ENCODE measurements at regions not wholly inside any gene's neighbourhood (a gene's known extent, or its start where the extent isn't known, plus 50 kb on each side); places are given as distances from the start of the nearest gene placed in this dataset.

GRCh38 chr18:38932752-38933151 is 1367.2 kb upstream of the CELF4 start:
- no peaks in the 10 kb centered on the region for H3K79me2 ChIP-seq (ENCODE audit: insufficient read depth, low read length)
- H3K4me2 ChIP-seq (ENCODE audit: low read length), result no peak overlapping the region
- no peak for FAIRE-seq
- no peak overlapping the region for H2AFZ ChIP-seq (ENCODE audit: low read depth, low read length)
- H3K27me3 ChIP-seq (ENCODE audit: insufficient read depth, low read length), result no peaks in the 10 kb centered on the region
- H3K9me3 ChIP-seq (ENCODE audit: insufficient read depth, low read depth, low read length), result no peaks in the 10 kb centered on the region
- no peak for TF ChIP-seq CTCF (IDR thresholded peaks at IDR 0.05; ENCODE audit: insufficient read depth, low read depth, low read length)
- Mint-ChIP-seq H3K9me3 (ENCODE audit: unreplicated experiment) (no peaks in the 10 kb centered on the region), H3K4me1 (ENCODE audit: low read depth, unreplicated experiment) (no peaks in the 10 kb centered on the region), H3K27me3 (ENCODE audit: low read depth, unreplicated experiment) (no peaks in the 10 kb centered on the region), H3K36me3 (ENCODE audit: low read depth, unreplicated experiment) (no peaks in the 10 kb centered on the region), H3K27ac (ENCODE audit: unreplicated experiment) (no peak overlapping the region), H3K4me3 (ENCODE audit: unreplicated experiment) (no peak overlapping the region)
- no peak overlapping the region for H3K27ac ChIP-seq (ENCODE audit: low read depth, low read length)
- no peak overlapping the region for H3K4me3 ChIP-seq (ENCODE audit: insufficient read depth, low read depth, low read length)
- no peaks in the 10 kb centered on the region for H3K36me3 ChIP-seq (ENCODE audit: insufficient read depth, low read length)
- H3K9ac ChIP-seq (ENCODE audit: low read length), result no peak overlapping the region
- H3K4me1 ChIP-seq (ENCODE audit: insufficient read depth, low read length), result no peaks in the 10 kb centered on the region
- H4K20me1 ChIP-seq (ENCODE audit: insufficient read depth, low read length), result no peaks in the 10 kb centered on the region
- no peak for DNase-seq (ENCODE audit: low read depth)

- H3K9me3 ChIP-seq (ENCODE audit: insufficient read depth, low read depth, low read length), result no peaks in the 10 kb centered on the region
- H3K27ac ChIP-seq (ENCODE audit: low read depth, low read length), result no peak overlapping the region
- H4K20me1 ChIP-seq (ENCODE audit: insufficient read depth, low read length), result no peaks in the 10 kb centered on the region
- no peaks in the 10 kb centered on the region for H3K79me2 ChIP-seq (ENCODE audit: insufficient read depth, low read length)
- H3K27ac Mint-ChIP-seq (ENCODE audit: unreplicated experiment), result no peak overlapping the region
- FAIRE-seq, result no peak
- TF ChIP-seq EZH2 (IDR thresholded peaks at IDR 0.05; ENCODE audit: insufficient read depth, low read length) (no peak), CTCF (IDR thresholded peaks at IDR 0.05; ENCODE audit: insufficient read depth, low read depth, low read length) (no peak)
- no peaks in the 10 kb centered on the region for H3K36me3 ChIP-seq (ENCODE audit: insufficient read depth, low read length)
- no peaks in the 10 kb centered on the region for H3K4me1 Mint-ChIP-seq (ENCODE audit: low read depth, unreplicated experiment)
- no peak for DNase-seq (ENCODE audit: low read depth)
- H3K9me3 Mint-ChIP-seq (ENCODE audit: unreplicated experiment), result no peaks in the 10 kb centered on the region
- no peaks in the 10 kb centered on the region for H3K27me3 Mint-ChIP-seq (ENCODE audit: low read depth, unreplicated experiment)
- no peak overlapping the region for H3K4me3 ChIP-seq (ENCODE audit: insufficient read depth, low read depth, low read length)
- no peak overlapping the region for H3K4me2 ChIP-seq (ENCODE audit: low read length)
- H3K4me1 ChIP-seq (ENCODE audit: insufficient read depth, low read length), result no peaks in the 10 kb centered on the region
- H3K9ac ChIP-seq (ENCODE audit: low read length), result no peak overlapping the region
- H2AFZ ChIP-seq (ENCODE audit: low read depth, low read length), result no peak overlapping the region
- no peaks in the 10 kb centered on the region for H3K27me3 ChIP-seq (ENCODE audit: insufficient read depth, low read length)
- no peak overlapping the region for H3K4me3 Mint-ChIP-seq (ENCODE audit: unreplicated experiment)
- no peaks in the 10 kb centered on the region for H3K36me3 Mint-ChIP-seq (ENCODE audit: low read depth, unreplicated experiment)
These were observed 1366.1 kb upstream of the CELF4 start for GRCh38 chr18:38931754-38932050.

- no peaks in the 10 kb centered on the region for H3K4me1 Mint-ChIP-seq (ENCODE audit: low read depth, unreplicated experiment)
- Histone ChIP-seq H3K36me3 (ENCODE audit: insufficient read depth, low read length) (no peaks in the 10 kb centered on the region), H3K4me3 (ENCODE audit: insufficient read depth, low read depth, low read length) (no peak overlapping the region), H3K27me3 (ENCODE audit: insufficient read depth, low read length) (no peaks in the 10 kb centered on the region), H3K79me2 (ENCODE audit: insufficient read depth, low read length) (no peaks in the 10 kb centered on the region), H3K9me3 (ENCODE audit: insufficient read depth, low read depth, low read length) (no peaks in the 10 kb centered on the region), H2AFZ (ENCODE audit: low read depth, low read length) (no peak overlapping the region), H3K27ac (ENCODE audit: low read depth, low read length) (no peak overlapping the region), H3K9ac (ENCODE audit: low read length) (no peak overlapping the region), H3K4me1 (ENCODE audit: insufficient read depth, low read length) (no peaks in the 10 kb centered on the region), H3K4me2 (ENCODE audit: low read length) (no peak overlapping the region), H4K20me1 (ENCODE audit: insufficient read depth, low read length) (no peaks in the 10 kb centered on the region)
- TF ChIP-seq CTCF (IDR thresholded peaks at IDR 0.05; ENCODE audit: insufficient read depth, low read depth, low read length), result no peak
- TF ChIP-seq EZH2 (IDR thresholded peaks at IDR 0.05; ENCODE audit: insufficient read depth, low read length), result no peak
- DNase-seq (ENCODE audit: low read depth), result no peak
- no peak overlapping the region for H3K27ac Mint-ChIP-seq (ENCODE audit: unreplicated experiment)
- no peaks in the 10 kb centered on the region for H3K9me3 Mint-ChIP-seq (ENCODE audit: unreplicated experiment)
- H3K36me3 Mint-ChIP-seq (ENCODE audit: low read depth, unreplicated experiment), result no peaks in the 10 kb centered on the region
- no peak for FAIRE-seq
- H3K4me3 Mint-ChIP-seq (ENCODE audit: unreplicated experiment), result no peak overlapping the region
- H3K27me3 Mint-ChIP-seq (ENCODE audit: low read depth, unreplicated experiment), result no peaks in the 10 kb centered on the region
These were observed 1365.5 kb upstream of the CELF4 start for GRCh38 chr18:38930881-38931753.
